Upper lobe of left lung (tissue), 4 donors: ENCODE measurements at regions not wholly inside any gene's neighbourhood (a gene's known extent, or its start where the extent isn't known, plus 50 kb on each side); places are given as distances from the start of the nearest gene placed in this dataset.

Experiments
- EP300 ChIP-seq, 4 donors: sonication (generic); formaldehyde crosslinking; IDR thresholded peaks; one replicate each; pipeline ENCODE4 v1.5.1; 2017; ENCODE audit warnings: antibody characterized with exemption in 4 of 4, control low read depth in 2 of 4
- POLR2A ChIP-seq, 4 donors: fragments of 450-650 bp; IDR thresholded peaks; one replicate each; pipeline ENCODE4 v1.5.1; 2016 to 2017; ENCODE audit warnings: antibody characterized with exemption in 4 of 4, mild to moderate bottlenecking in 2 of 4
- POLR2AphosphoS5 ChIP-seq, 2 donors: sonication (generic); formaldehyde crosslinking; IDR thresholded peaks; one replicate each; pipeline ENCODE4 v1.5.1; 2017; ENCODE audit warnings: antibody characterized with exemption in 2 of 2
- TF ChIP-seq, protein P1 (sequence below), 6 experiments: fragments of 450-650 bp in 4 of 6; fragments of 200-600 bp in 2 of 6; sonication (generic) in 2 of 6; IDR thresholded peaks; one replicate each; pipeline ENCODE4 v1.5.1; 2016 to 2019; ENCODE audit warnings: antibody characterized with exemption in 6 of 6

DNA sequence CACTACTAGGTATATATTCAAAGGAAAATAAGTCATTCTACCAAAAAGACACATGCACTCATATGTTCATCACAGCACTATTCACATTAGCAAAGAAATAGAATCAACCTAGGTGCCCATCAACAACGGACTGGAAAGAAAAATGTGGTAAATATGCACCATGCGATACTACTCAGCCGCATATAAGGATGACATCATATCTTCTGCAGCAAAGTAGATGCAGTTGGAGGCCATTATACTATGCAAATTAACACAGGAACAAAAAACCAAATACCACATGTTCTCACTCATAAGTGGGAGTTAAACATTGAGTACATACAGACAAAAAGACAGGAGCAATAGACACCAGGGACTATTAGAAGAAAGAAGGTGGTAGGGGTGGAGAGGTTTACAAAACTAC is 412.1 kb upstream of the CWC22 start:
- TF ChIP-seq POLR2AphosphoS5 (IDR thresholded peaks at IDR 0.05) = no peak
- TF ChIP-seq, protein P1, sequence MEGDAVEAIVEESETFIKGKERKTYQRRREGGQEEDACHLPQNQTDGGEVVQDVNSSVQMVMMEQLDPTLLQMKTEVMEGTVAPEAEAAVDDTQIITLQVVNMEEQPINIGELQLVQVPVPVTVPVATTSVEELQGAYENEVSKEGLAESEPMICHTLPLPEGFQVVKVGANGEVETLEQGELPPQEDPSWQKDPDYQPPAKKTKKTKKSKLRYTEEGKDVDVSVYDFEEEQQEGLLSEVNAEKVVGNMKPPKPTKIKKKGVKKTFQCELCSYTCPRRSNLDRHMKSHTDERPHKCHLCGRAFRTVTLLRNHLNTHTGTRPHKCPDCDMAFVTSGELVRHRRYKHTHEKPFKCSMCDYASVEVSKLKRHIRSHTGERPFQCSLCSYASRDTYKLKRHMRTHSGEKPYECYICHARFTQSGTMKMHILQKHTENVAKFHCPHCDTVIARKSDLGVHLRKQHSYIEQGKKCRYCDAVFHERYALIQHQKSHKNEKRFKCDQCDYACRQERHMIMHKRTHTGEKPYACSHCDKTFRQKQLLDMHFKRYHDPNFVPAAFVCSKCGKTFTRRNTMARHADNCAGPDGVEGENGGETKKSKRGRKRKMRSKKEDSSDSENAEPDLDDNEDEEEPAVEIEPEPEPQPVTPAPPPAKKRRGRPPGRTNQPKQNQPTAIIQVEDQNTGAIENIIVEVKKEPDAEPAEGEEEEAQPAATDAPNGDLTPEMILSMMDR (IDR thresholded peaks at IDR 0.05) = no peak
- TF ChIP-seq POLR2A (IDR thresholded peaks at IDR 0.05) = no peak
- no peak for TF ChIP-seq EP300 (IDR thresholded peaks at IDR 0.05)
